ENCODE measurements at regions not wholly inside any gene's neighbourhood (a gene's known extent, or its start where the extent isn't known, plus 50 kb on each side); places are given as distances from the start of the nearest gene placed in this dataset.

GRCh38 chr1:192061556-192061955 is 96.7 kb upstream of the RGS18 start:
- no peak for TF ChIP-seq FOXM1 (IDR thresholded peaks at IDR 0.05; ENCODE audit: low read depth, low read length)
- TF ChIP-seq HDGF (IDR thresholded peaks at IDR 0.05), result no peak
- TF ChIP-seq NR2F1 (conservative IDR thresholded peaks at IDR 0.05), result no peak
- TF ChIP-seq YBX1 (IDR thresholded peaks at IDR 0.05), result no peak
- no peak for TF ChIP-seq ATF7 (IDR thresholded peaks at IDR 0.05; ENCODE audit: low read depth)
- TF ChIP-seq EP300 (IDR thresholded peaks at IDR 0.05; ENCODE audit: borderline replicate concordance in 1 of 2, control insufficient read depth in 1 of 2, low read depth in 2 of 2, low read length in 2 of 2), result no peak
- TF ChIP-seq CBX3 (IDR thresholded peaks at IDR 0.05; ENCODE audit: borderline replicate concordance, low read depth), result no peak

Measured in GM12878 (cell line).